Fibroblast of skin of right biceps (primary cell): ENCODE measurements at regions not wholly inside any gene's neighbourhood (a gene's known extent, or its start where the extent isn't known, plus 50 kb on each side); places are given as distances from the start of the nearest gene placed in this dataset.
"Not testable (repeated sequence)": the region's sequence is repeated elsewhere in the genome, so short reads cannot be mapped to it uniquely, and the experiment has no call there.

ENCODE experiments used
- DNase-seq: peaks from one replicate; pipeline ENCODE4 v3.0.0-alpha.2; 2013

DNA sequence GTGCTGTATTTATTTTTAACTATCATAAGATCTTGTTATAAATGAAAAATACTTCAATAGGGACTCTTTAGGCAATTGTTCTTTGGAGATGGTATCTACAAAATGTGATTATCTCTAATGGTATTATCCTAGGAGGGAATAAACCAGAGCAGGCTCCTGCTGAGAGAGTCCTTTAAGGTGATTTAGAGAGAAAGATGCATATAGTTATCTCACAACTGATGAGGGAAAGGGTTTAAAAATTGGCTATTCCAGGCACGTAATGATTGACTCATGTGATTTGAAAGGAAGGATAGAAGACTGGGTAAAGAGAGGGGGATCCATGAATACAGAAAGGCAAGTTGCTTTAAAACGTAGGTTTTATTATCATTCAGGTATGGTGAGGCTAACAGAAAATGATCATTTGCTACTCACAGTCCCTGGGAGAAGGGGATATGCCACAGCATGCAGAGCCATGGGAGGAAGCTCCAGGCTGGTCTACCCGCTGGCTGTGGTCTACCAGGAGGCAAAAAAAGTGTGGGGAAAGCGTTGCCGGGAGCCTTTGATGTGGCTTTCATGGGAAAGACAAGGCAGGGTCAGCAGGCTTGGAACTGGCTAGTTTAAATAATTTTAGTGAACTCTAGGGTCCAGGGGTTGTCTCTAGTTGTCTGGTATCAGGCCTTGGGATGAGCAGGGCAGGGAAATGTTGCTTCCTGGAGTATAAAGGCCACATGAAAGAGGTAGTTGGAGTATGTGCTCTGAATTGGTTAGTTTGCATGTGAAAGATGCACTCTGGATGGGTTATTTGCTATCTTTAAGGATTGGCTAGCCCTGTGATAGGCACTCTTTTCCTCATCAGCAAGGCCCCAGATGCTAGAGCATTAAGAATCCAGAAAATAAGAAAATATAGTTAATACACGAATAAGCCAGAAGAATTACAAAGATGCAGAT lies 798.4 kb upstream of the GRM7 start:
- no peak for DNase-seq

GRCh38 chr3:6066397-6066796 lies 794.5 kb upstream of the GRM7 start:
- no peak for DNase-seq

DNA sequence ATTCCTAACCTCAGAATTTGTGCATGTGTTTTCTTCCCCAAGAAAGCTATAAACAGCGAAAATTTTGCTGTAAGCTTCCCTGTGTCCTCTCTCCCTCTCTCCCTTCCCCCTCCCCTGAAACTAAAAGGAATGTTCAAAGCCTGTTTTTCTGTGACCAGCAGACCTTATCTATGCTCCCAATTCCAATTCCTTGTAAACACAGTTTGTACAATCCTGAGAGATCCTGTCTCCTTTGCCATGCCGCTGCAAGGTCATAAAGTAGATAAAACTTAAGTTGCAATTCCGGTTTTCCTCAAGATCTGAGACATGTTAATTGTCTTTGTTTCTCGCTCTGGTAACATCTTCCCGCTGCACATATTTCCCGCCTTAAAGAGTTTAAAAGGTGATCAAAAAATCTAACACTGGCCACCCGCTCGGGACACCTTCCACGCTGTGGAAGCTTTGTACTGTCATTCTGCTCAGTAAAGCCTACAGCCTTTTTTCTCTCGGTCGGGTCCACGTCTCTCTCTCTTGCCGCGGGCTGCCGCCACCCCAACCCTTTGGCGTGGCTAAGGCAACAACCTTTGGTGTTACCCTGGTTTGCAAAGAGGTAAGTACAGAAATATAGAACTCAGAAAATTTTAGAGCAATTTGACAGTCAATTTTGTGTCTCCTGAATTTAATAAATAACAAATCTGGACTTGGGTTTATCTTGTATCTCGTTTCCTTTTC lies 793.9 kb upstream of the GRM7 start:
- not testable (repeated sequence) for DNase-seq

GRCh38 chr3:6074952-6075351 lies 786.0 kb upstream of the GRM7 start:
- no peak for DNase-seq

- no peak for DNase-seq
These were observed 782.5 kb upstream of the GRM7 start for GRCh38 chr3:6078436-6078835.

DNA sequence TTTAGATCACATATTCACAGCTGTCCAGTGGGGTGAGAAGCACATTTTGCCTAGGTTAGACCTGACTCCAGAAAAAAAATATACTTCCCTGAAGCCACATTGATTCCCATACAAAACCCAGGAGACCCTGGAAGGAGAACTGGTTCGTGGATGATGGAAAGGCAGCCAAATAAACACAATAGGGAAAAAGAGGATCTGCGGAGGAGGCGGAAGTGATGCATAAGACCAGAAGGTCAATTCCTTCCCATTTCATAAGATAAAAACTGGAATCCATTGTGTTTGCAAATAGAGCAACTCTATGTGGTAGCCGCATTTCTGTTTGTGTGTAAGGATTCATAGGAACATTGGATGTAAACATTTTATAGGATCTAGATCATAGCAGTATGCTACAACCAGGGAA lies 781.9 kb upstream of the GRM7 start:
- no peak for DNase-seq

DNA sequence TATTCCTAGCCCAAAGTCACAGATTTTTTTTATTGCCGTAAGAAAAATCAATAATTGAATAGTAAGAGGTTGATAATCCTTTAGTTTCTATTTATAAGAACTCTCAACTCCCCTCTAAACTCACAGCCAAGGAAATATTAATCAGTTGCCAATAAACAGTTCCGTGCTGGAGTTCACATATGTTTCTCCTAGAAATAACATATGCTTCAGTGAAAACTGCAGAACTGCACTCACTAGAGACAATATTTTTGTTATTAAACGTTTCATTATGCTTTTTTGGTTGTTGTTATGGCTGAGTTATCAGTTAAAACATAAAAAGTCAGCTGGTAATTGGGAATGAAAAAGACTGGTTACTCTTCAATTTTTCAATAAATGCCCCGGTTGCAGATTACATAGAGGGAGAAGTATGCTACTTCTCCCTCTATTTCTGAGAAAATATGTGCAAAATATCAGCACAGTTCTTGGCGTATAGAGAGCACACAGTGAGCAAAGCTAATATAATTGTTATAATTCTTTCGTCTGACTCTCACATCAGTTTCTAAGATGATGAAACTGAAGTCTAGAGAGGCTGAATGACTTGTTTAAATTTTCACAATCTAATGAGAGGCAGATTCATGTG lies 781.2 kb upstream of the GRM7 start:
- DNase-seq = no peak

DNA sequence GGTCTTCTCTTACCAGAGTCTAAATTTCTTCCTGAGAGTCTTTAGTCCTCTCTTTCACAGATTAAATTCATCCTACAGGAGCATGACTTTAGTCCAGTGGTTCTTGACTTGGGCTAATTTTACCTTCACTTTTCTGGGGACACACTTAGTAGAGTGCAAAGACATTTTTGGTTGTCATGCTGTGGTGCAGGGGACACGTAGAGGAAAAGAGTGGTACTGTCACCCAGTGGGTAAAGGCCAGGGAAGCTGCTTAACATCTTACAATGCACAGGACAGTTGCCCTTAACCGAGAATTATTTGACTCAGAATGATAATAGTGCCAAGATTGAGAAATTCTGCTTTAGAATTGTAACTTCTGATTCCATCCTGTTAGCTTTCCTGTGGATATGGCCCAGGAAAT lies 772.5 kb upstream of the GRM7 start:
- no peak for DNase-seq

- no peak for DNase-seq
These were observed 771.1 kb upstream of the GRM7 start for GRCh38 chr3:6089780-6090179.

DNA sequence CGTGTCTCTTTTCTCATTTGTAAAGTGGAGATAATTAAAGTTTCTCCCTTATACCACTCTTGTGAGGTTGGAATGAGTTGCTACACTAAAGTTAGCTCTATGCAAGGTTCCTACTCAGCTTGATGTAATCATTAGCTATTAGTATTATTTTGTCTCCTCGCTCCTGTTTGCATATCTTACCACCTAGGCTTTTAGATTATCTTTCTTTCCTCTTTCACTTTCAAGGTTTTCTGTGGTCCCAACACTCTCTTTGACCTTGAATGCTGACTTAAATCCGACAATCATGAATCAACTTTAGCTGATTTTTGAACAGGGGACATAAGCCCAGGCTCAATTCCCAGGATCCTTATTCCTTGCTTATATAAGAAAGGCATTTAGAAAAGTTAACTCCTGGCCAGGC lies 769.7 kb upstream of the GRM7 start:
- DNase-seq = no peak

- no peak for DNase-seq
These were observed 765.9 kb upstream of the GRM7 start for GRCh38 chr3:6095006-6095405.

GRCh38 chr3:6097021-6097420 lies 763.9 kb upstream of the GRM7 start:
- DNase-seq = no peak

DNA sequence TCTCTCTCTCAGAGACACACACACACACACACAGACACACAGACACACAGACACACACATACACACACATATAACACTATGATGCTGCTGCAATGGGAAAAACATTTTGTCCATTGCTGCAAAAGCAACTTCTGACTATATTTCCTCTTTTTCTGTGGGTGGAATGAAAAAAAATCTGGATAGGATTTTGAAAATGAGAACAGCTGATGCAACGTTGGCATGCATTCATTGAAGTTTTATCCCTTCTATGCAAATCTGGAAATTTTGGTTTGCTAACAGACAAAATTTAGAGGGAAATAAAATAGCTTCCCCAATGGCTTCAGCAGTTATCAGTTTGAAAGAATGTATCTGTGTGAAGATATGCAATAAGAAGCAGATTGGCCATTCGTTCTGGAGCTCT lies 763.4 kb upstream of the GRM7 start:
- DNase-seq = no peak

GRCh38 chr3:6098516-6099157 lies 762.3 kb upstream of the GRM7 start:
- no peak for DNase-seq

- DNase-seq = no peak
These were observed 761.3 kb upstream of the GRM7 start for GRCh38 chr3:6099458-6100075.

GRCh38 chr3:6105187-6105586 lies 755.7 kb upstream of the GRM7 start:
- no peak for DNase-seq

- no peak for DNase-seq
These were observed 752.0 kb upstream of the GRM7 start for GRCh38 chr3:6108957-6109356.

DNA sequence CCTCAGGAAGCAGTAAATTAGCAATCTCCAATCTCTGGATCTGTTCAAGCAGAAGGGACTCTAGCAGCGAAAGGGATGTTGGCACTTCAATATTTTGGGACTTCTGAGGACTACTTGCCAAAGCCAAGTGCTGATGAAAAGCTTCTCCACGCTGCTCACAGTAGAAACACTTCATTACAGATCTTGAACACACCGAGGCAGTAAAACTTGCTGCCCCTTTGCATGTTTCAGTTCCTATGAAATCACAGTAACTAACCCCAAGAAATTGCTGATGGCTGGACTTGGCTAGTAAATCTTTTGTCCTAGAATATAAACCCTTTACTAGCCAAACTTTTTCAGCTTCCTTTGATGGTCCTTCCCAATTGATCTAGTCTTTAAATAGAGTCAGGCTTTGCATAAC lies 750.5 kb upstream of the GRM7 start:
- no peak for DNase-seq

GRCh38 chr3:6112546-6112945 lies 748.4 kb upstream of the GRM7 start:
- DNase-seq = no peak

DNA sequence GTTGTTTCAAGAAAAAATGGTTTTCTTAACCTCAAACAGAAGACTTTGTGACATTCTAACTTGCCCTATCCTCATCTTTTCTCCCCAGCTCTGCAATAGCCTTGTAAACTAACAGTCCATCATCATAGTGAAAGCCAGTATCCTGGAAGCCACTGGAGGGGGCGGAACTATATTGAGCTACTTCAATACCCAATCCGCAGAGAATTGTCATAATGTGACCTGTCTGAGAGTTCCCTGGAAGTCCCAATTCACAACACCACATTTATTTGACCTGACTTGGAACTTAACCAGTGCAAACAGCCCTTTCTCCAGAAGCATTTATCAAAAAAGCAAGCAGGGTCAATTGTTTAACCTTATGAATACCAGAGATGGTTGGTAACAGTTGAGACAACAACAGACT lies 747.6 kb upstream of the GRM7 start:
- no peak for DNase-seq

GRCh38 chr3:6119367-6119766 lies 741.5 kb upstream of the GRM7 start:
- DNase-seq = no peak

DNA sequence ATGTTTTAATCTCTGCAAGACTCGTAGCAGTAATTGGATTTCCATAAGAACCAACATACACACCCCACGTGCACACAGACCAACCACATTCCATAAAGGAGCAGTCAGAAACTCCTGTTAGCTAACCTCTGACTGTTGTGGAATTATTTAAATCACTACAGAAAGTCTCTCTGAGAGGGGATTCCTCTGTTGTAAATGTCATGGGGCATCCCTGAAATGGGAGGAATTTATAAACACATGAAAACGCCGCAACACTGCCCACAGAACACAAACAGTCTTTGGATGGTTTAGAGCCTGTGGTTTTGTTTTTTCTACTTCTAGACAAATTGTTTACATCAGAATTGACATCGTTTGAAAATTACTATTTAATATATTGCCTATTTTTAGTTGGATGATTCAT lies 740.1 kb upstream of the GRM7 start:
- DNase-seq = peak; percentile 8

DNA sequence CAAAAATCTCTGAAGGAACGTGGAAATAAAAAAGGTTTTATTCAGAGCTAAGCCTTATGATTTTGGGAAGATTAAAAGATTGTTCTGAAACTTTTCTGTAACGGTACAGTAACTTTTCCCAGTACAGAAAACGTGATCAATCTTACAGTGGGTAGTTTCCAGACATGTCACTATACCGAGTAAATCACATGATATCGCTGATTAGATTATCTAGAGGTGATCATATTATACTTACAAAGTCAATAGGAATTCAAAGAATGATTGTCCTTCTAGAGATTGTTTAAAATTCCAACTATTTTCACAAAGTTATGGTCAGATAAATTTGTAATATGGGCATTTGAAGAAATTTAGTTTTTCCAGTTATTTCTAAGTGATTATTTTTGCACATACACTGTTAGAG lies 736.0 kb upstream of the GRM7 start:
- DNase-seq = no peak
